ENCODE measurements at regions not wholly inside any gene's neighbourhood (a gene's known extent, or its start where the extent isn't known, plus 50 kb on each side); places are given as distances from the start of the nearest gene placed in this dataset.

DNA sequence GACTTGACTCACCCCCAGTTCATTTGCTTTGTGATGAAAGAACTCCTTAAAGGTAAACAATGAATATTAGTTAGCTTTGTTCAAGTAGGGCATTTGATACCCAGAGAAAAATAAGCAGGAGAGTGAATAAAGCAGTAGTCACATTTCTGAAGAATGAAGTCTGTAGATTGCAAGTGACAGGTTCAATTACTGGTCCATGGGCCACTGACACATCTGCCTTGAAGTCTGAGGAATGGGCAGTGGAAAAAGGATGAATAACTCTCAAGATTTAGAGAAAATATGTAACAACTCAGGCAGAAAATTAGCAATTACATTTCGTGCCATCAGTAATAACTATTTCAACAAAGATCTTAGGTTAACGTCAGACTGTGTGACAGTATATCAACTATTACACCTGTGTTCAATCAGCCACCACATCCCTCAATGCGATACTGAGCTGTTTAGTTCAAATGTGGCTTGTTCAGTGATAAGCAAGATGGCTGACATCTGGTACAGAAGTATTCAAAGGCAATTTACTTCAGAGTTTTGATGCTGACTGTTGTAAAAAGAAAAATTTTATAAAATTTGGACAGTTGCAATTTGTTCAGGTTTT is 1890.7 kb upstream of the NUDT12 start:
- no peak for TF ChIP-seq RCOR1 (IDR thresholded peaks at IDR 0.05; ENCODE audit: low read length)
- TF ChIP-seq CTCF (IDR thresholded peaks at IDR 0.05): no peak
- no peak for TF ChIP-seq YY1 (IDR thresholded peaks at IDR 0.05; ENCODE audit: low read depth)
- TF ChIP-seq EP300 (IDR thresholded peaks at IDR 0.05; ENCODE audit: borderline replicate concordance in 1 of 2, low read depth in 1 of 2, low read length in 1 of 2): no peak
- TF ChIP-seq TAF1 (IDR thresholded peaks at IDR 0.05; ENCODE audit: borderline replicate concordance, low read depth, low read length): no peak
- TF ChIP-seq, protein P1, sequence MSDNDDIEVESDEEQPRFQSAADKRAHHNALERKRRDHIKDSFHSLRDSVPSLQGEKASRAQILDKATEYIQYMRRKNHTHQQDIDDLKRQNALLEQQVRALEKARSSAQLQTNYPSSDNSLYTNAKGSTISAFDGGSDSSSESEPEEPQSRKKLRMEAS (IDR thresholded peaks at IDR 0.05; ENCODE audit: low read depth): no peak
- TF ChIP-seq, protein P2, sequence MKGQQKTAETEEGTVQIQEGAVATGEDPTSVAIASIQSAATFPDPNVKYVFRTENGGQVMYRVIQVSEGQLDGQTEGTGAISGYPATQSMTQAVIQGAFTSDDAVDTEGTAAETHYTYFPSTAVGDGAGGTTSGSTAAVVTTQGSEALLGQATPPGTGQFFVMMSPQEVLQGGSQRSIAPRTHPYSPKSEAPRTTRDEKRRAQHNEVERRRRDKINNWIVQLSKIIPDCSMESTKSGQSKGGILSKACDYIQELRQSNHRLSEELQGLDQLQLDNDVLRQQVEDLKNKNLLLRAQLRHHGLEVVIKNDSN (IDR thresholded peaks at IDR 0.05; ENCODE audit: borderline replicate concordance, low read depth): no peak
- TF ChIP-seq REST (IDR thresholded peaks at IDR 0.05; ENCODE audit: low read depth, low read length): no peak
- no peak for TF ChIP-seq RFX5 (IDR thresholded peaks at IDR 0.05; ENCODE audit: low read length)
- no peak for TF ChIP-seq RXRA (IDR thresholded peaks at IDR 0.05; ENCODE audit: borderline replicate concordance, low read depth)
- TF ChIP-seq SMC3 (IDR thresholded peaks at IDR 0.05; ENCODE audit: low read depth, low read length): no peak
